ENCODE measurements at regions not wholly inside any gene's neighbourhood (a gene's known extent, or its start where the extent isn't known, plus 50 kb on each side); places are given as distances from the start of the nearest gene placed in this dataset.

DNA sequence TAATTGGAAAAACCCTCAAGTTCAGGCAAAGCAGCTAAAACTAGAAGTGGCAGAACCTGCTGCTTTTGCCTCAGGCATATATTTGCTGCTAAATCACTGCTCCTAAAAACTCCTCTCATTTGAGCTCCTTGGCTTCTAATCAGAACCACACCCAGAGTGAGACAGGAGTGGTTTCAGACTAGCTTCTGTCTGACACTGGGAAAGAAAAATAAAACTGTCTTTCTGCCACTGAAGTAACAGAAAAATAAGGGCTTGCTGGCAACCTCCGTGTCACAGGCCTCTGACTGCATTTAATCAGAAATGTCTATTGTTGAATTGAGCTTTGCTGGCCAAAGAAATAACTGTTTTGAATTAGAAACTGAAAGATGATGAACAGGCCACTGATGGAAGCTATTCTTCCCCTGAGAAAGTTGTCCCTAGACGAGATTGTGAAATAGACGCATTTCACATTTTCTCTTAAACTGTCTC is 52.1 kb upstream of the RAP2C start:
- Mint-ChIP-seq H3K36me3 (ENCODE audit: insufficient read depth) (no peaks in the 10 kb centered on the region), H3K4me1 (ENCODE audit: low read depth) (peaks cover 3% of the 10 kb centered on the region), H3K4me3 (ENCODE audit: low read depth) (no peak overlapping the region), H3K9me3 (ENCODE audit: low read depth) (peaks cover 9% of the 10 kb centered on the region), H3K27ac (no peak overlapping the region), H3K27me3 (no peaks in the 10 kb centered on the region)
- DNase-seq (ENCODE audit: low spot score, unreplicated experiment) = no peak
- TF ChIP-seq CTCF (IDR thresholded peaks at IDR 0.05; ENCODE audit: unreplicated experiment) = no peak

- Mint-ChIP-seq H3K9me3 (ENCODE audit: low read depth) (peaks cover 4% of the 10 kb centered on the region), H3K27me3 (no peaks in the 10 kb centered on the region), H3K36me3 (ENCODE audit: insufficient read depth) (no peaks in the 10 kb centered on the region), H3K4me1 (ENCODE audit: low read depth) (peaks cover 3% of the 10 kb centered on the region), H3K4me3 (ENCODE audit: low read depth) (no peak overlapping the region), H3K27ac (no peak overlapping the region)
- no peak for TF ChIP-seq CTCF (IDR thresholded peaks at IDR 0.05; ENCODE audit: unreplicated experiment)
- no peak for DNase-seq (ENCODE audit: low spot score, unreplicated experiment)
Measured at GRCh38 chrX:132270699-132271098, 51.5 kb upstream of the RAP2C start.

GRCh38 chrX:132270021-132270420 is 50.8 kb upstream of the RAP2C start:
- Mint-ChIP-seq H3K27ac (no peak overlapping the region), H3K9me3 (ENCODE audit: low read depth) (no peaks in the 10 kb centered on the region), H3K4me1 (ENCODE audit: low read depth) (peaks cover 3% of the 10 kb centered on the region)

More at GRCh38 chrX:132270021-132270420, 50.8 kb upstream of the RAP2C start:
- DNase-seq (ENCODE audit: low spot score, unreplicated experiment) = no peak
- TF ChIP-seq CTCF (IDR thresholded peaks at IDR 0.05; ENCODE audit: unreplicated experiment) = no peak
- Mint-ChIP-seq H3K27me3 (no peaks in the 10 kb centered on the region), H3K36me3 (ENCODE audit: insufficient read depth) (no peaks in the 10 kb centered on the region), H3K4me3 (ENCODE audit: low read depth) (no peak overlapping the region)
